Body of pancreas (tissue), 4 donors: ENCODE measurements at regions not wholly inside any gene's neighbourhood (a gene's known extent, or its start where the extent isn't known, plus 50 kb on each side); places are given as distances from the start of the nearest gene placed in this dataset.

Experiments
- POLR2A ChIP-seq, 3 donors: fragments of 450-650 bp; IDR thresholded peaks; one replicate each; pipeline ENCODE4 v1.6.1; 2016; ENCODE audit warnings: antibody characterized with exemption in 3 of 3, mild to moderate bottlenecking in 2 of 3
- TF ChIP-seq, protein P1 (sequence below), 7 experiments: fragments of 450-650 bp in 4 of 7; fragments of 200-600 bp in 3 of 7; sonication (generic) in 3 of 7; IDR thresholded peaks; one replicate each; pipeline ENCODE4 v1.5.1; 2016 to 2019; ENCODE audit warnings: antibody characterized with exemption in 7 of 7

DNA sequence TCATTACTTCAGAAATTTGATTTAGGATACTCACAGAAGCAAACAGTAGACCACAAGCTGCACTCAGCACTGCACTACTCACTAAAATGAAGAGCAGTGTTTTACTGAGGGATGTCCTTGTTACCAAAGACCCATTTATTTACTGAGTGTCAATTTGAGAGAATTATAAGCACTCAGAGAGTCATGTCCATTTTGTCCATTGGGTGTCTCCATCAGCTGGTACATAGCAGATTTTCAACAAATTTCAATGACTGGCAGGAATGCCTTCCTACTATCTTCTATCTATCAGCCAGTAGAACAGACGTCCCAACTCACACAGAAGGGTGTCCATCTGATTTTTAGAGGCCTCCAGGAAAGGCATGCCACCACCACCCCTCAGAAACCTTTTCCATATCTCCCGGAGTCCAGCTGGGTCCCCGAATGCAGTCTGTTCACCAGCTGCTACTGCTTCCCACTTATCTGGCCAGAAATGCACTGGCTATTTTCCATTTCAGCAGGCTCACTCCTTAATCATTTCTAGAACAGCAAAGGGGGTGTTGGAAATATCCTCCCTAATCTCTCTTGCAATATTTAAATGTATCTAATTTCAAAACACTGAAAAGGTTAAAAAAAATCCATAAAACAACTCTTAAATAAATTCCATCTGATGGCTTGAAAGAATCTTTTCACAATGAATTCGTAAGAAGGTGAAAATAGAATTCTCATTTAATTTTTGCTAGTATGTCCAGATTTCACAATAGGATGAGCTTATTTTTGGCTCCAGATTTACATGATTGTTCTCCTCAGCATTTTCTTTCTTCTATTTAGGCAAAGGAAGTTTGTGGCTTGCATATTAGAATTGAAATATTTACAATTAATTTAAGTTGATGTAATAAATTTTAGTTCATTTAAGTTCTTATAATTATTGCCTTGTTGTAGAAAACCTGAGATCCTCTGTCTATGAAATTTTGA is 1164.0 kb upstream of the CELF2 start:
- TF ChIP-seq, protein P1, sequence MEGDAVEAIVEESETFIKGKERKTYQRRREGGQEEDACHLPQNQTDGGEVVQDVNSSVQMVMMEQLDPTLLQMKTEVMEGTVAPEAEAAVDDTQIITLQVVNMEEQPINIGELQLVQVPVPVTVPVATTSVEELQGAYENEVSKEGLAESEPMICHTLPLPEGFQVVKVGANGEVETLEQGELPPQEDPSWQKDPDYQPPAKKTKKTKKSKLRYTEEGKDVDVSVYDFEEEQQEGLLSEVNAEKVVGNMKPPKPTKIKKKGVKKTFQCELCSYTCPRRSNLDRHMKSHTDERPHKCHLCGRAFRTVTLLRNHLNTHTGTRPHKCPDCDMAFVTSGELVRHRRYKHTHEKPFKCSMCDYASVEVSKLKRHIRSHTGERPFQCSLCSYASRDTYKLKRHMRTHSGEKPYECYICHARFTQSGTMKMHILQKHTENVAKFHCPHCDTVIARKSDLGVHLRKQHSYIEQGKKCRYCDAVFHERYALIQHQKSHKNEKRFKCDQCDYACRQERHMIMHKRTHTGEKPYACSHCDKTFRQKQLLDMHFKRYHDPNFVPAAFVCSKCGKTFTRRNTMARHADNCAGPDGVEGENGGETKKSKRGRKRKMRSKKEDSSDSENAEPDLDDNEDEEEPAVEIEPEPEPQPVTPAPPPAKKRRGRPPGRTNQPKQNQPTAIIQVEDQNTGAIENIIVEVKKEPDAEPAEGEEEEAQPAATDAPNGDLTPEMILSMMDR (IDR thresholded peaks at IDR 0.05) = no peak
- TF ChIP-seq POLR2A (IDR thresholded peaks at IDR 0.05) = no peak
